Stimulated activated CD4-positive, alpha-beta T cell treated with anti-CD3 and anti-CD28 coated beads, Interleukin-15, amount 100 ng/mL, for 1 hour (primary cell): ENCODE measurements at regions not wholly inside any gene's neighbourhood (a gene's known extent, or its start where the extent isn't known, plus 50 kb on each side); places are given as distances from the start of the nearest gene placed in this dataset.

Source experiments
- DNase-seq, 2 donors: peaks; one replicate each; pipeline ENCODE4 v3.0.0-alpha.2; 2020; ENCODE audit warnings: low read depth in 1 of 2, low spot score in 1 of 2

DNA sequence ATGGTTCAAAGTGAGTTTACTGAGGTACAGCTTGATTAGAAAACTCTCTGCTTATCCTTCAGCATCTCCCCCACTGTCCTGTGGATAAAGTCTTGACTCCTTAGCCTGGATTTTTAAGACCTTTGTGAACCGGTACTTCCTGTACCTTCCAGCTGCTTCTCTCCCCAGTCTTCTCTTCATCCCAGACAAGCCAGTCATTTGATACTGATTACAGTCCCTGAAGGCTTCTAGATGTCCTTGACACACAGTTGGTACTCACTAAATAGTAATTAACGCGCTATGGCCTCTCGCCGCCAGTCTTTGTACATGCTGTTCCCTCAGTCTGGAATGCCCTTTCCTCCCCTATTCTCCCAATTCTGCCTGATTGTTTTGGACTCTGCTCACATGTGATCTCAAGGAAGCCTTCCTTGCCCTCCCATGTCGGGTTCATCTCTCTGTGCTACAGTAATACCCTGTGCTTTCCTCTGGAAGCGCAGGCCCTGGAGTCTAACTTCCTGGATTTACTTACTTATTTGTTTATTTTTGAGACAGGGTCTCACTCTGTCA is 50.6 kb upstream of the PTGR2 start:
- no peak for DNase-seq

GRCh38 chr14:73797543-73798265 is 53.9 kb upstream of the PTGR2 start:
- no peak for DNase-seq

DNA sequence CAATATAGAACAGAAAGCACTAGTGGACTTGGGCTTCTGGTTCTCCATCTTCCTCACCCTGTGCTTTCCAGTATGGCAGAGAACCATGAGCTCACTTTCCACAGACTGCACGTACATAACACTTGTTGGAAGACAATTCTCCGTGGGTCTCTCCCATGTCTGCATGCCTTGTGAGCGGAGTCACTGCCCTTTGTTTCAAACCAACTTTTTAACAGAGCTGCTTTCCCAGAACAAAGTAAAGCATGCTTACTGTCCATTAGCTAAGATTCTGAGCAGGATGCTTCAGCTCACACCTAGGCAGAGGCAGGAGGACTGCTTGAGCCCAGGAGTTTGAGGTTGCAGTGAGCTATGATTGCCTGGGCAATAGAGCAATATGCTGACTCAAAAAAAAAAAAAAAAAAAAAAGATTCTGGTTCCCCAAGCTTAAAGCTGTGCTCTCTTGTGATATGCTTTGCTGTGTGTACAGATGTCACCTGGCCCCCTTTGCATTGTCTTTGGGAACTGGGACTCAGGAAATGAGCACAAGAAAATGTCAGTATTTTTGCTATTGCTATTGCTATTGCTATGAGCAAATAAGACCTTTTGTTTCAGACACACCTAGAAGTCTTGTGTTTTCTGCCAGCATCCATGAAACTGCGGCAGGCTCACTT is 54.6 kb upstream of the PTGR2 start:
- no peak for DNase-seq

- no peak for DNase-seq
These were observed 55.2 kb upstream of the PTGR2 start for GRCh38 chr14:73796415-73796814.

DNA sequence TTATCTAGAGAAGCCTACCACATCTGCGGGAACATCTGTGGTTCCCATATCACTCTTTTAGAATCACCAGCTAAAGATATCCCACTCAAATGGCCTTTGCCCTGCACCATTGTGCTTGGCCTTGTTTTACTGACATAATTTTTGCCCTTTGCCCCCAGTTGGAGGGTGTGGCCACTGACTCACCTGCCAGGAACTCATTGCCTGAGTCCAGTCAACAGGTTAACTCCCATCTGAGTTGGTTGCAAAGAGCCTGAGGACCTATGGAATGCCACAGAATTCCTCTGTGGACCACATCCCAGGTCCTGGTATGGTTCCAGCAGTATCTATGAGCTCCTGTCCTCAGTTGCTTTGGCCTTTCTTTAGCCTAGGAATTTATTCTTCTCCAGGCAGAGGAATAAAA is 55.7 kb upstream of the PTGR2 start:
- DNase-seq = no peak

- DNase-seq = no peak
These were observed 56.2 kb upstream of the PTGR2 start for GRCh38 chr14:73795466-73795865.

DNA sequence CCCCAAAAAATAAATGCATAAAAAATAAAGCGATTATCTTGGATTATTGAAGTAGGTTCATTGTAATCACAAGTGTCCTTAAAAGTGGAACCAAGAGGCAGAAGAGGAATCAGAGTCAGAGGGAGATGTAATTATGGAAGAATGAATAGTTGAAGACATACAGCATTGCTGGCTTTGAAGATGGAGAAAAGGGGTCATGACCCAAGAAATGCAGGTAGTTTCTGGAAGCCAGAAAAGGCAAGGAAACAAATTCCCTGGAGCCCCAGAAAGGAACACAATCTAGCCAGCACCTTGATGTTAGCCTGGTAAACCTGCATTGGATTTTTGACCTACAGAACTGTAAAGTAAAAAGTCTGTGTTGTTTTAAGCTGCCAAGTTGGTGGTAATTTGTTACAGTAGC is 57.5 kb upstream of the PTGR2 start:
- DNase-seq = no peak

DNA sequence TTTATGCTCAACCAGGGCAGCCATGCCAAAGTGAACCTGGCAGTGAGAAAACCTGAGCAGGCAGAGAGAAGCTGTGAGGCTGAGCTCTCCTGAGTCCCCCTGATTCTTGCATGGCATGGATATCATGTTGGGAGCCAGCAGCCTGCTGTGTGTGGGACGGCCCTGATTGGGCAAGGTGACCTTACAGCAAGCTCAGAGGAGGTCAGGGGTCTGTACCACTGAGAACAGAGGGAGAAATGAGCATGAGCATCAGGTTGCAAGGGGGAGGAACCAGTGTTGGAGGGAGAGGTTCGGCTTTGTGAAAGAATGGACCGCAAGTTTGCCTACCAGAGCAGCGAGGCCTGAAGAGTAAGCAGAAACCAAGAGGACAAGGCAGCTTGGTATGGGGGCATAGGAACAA is 59.1 kb upstream of the PTGR2 start:
- DNase-seq = no peak

DNA sequence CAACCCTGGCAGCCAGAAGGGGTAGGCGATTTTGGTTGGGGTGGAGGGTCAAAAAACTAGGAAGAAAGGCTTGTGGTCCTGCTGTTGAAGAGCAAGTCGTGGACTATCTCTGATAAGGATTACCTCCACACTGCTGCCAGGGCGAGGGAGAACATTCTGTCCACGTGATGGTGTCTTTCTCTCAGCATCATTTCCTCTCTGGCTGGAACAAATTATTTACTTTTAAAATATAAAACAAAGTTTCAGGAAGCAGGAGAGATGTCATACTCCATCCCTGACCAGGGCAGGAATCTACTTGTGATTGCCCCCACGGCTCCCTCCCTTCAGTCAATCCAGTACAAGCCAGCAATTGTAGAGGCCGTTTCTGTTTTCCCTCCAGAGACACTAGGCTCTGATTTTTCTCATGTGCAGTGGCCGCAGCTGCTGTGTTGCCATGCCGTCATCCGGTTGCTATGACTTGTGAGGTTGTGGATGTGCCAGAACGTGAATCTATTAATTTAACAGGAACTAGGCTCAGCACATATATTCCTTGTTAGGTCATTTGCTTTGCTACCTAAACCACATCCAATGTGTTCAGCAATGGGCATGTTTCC is 61.5 kb upstream of the PTGR2 start:
- no peak for DNase-seq

GRCh38 chr14:73788701-73789551 is 62.7 kb upstream of the PTGR2 start:
- no peak for DNase-seq

- no peak for DNase-seq
These were observed 63.4 kb upstream of the PTGR2 start for GRCh38 chr14:73788317-73788598.

- DNase-seq = no peak
These were observed 63.9 kb upstream of the PTGR2 start for GRCh38 chr14:73787486-73788316.

GRCh38 chr14:73786636-73787485 is 64.8 kb upstream of the PTGR2 start:
- peak; percentile 26 to 41 for DNase-seq

GRCh38 chr14:73785834-73786635 is 65.6 kb upstream of the PTGR2 start:
- peak; percentile 30 to 31 for DNase-seq

GRCh38 chr14:73785336-73785833 is 66.2 kb upstream of the PTGR2 start:
- no peak for DNase-seq

- DNase-seq = no peak
These were observed 66.7 kb upstream of the PTGR2 start for GRCh38 chr14:73784988-73785313.

DNA sequence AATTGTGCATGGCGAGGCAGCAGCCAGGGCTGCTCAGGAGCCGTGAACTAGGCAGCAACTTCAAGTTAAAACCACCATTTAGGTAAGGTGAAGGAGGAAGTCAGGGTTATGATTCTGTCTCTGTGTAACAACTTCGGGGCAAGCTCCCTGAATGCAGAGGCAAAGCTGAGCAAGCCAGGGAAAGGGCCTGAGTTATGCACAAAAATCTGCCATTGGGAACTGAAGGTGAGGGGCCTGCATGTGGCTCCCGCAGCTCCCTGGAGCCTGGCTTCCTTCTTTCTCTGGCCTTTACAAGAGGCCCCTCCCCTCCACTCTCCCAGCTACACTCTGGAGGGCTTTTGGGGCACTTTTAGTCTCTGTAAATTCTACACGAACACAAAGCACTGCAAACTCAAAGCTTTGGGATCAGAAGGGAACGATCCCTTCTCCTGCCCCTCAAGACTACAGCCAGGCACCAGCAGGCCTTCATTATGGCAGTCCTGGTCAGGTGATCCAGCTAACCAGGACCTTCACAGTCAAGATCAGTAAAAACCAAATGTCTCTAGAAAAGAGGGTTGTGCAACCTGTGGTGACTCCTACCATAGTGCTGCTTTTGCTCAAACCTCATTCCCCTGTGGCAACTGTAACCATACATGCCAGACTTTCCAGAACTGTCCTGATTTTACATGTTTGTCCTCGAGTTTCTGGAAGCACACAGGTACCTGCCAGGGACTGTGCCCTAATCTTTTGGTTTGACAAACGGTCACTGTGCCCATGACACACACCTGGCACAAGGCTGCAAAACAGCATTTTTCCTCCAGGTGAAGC is 67.2 kb upstream of the PTGR2 start:
- no peak for DNase-seq

- DNase-seq = no peak
These were observed 68.4 kb upstream of the PTGR2 start for GRCh38 chr14:73783107-73783727.
